Neural crest cell (in vitro differentiated cells): ENCODE measurements at regions not wholly inside any gene's neighbourhood (a gene's known extent, or its start where the extent isn't known, plus 50 kb on each side); places are given as distances from the start of the nearest gene placed in this dataset.

Experiments used
- DNase-seq: peaks from one replicate; pipeline ENCODE4 v3.0.0; 2021; ENCODE audit warnings: low read depth, mixed read lengths, low spot score
- H3K27ac Mint-ChIP-seq: one replicate; pipeline ENCODE4 v1.8.0; 2021; ENCODE audit warnings: mild to moderate bottlenecking, mixed read lengths; ENCODE audit not compliant: unreplicated experiment
- H3K27me3 Mint-ChIP-seq: 2 replicates; pipeline ENCODE4 v1.8.0; 2021; ENCODE audit warnings: low read depth, mild to moderate bottlenecking, mixed read lengths
- H3K36me3 Mint-ChIP-seq: 2 replicates; pipeline ENCODE4 v1.8.0; 2021; ENCODE audit warnings: low read depth, mild to moderate bottlenecking, mixed read lengths
- H3K4me1 Mint-ChIP-seq: 2 replicates; pipeline ENCODE4 v1.8.0; 2021; ENCODE audit warnings: mixed read lengths
- H3K4me3 Mint-ChIP-seq: one replicate; pipeline ENCODE4 v1.8.0; 2021; ENCODE audit warnings: mild to moderate bottlenecking, mixed read lengths
- H3K9me3 Mint-ChIP-seq: 2 replicates; pipeline ENCODE4 v1.8.0; 2021; ENCODE audit warnings: mixed read lengths
- CTCF ChIP-seq: fragments of 200-600 bp; sonication (generic); conservative IDR thresholded peaks from 2 replicates; pipeline ENCODE4 v1.5.0; 2021; ENCODE audit warnings: antibody characterized with exemption, mild to moderate bottlenecking

GRCh38 chr11:92391364-92391763, 166.7 kb downstream of the FAT3 start:
- DNase-seq, result no peak
- no peaks in the 10 kb centered on the region for H3K9me3 Mint-ChIP-seq
- no peak for TF ChIP-seq CTCF
- H3K27ac Mint-ChIP-seq, result no peak overlapping the region
- H3K4me1 Mint-ChIP-seq, result peaks cover 18% of the 10 kb centered on the region
- no peak overlapping the region for H3K4me3 Mint-ChIP-seq
- H3K36me3 Mint-ChIP-seq, result no peaks in the 10 kb centered on the region
- H3K27me3 Mint-ChIP-seq, result no peaks in the 10 kb centered on the region

- DNase-seq, result no peak
- Mint-ChIP-seq H3K4me3 (no peak overlapping the region), H3K36me3 (no peaks in the 10 kb centered on the region), H3K27ac (no peak overlapping the region), H3K4me1 (peaks cover 18% of the 10 kb centered on the region), H3K27me3 (no peaks in the 10 kb centered on the region), H3K9me3 (no peaks in the 10 kb centered on the region)
- TF ChIP-seq CTCF, result no peak
Measured at GRCh38 chr11:92391808-92392207, 167.2 kb downstream of the FAT3 start.

GRCh38 chr11:92393218-92393617, 168.6 kb downstream of the FAT3 start:
- Mint-ChIP-seq H3K36me3 (no peaks in the 10 kb centered on the region), H3K9me3 (no peaks in the 10 kb centered on the region), H3K4me3 (no peak overlapping the region), H3K27ac (no peak overlapping the region), H3K27me3 (no peaks in the 10 kb centered on the region), H3K4me1 (peaks cover 18% of the 10 kb centered on the region)
- no peak for DNase-seq
- TF ChIP-seq CTCF, result no peak

GRCh38 chr11:92396133-92396532, 171.5 kb downstream of the FAT3 start:
- H3K4me3 Mint-ChIP-seq, result no peak overlapping the region
- DNase-seq, result no peak
- no peaks in the 10 kb centered on the region for H3K27me3 Mint-ChIP-seq
- no peak overlapping the region for H3K27ac Mint-ChIP-seq
- peaks cover 9% of the 10 kb centered on the region for H3K4me1 Mint-ChIP-seq
- H3K9me3 Mint-ChIP-seq, result no peaks in the 10 kb centered on the region
- TF ChIP-seq CTCF, result no peak
- no peaks in the 10 kb centered on the region for H3K36me3 Mint-ChIP-seq

- peak overlapping the region; percentile 4 for H3K27ac Mint-ChIP-seq
- H3K36me3 Mint-ChIP-seq, result no peaks in the 10 kb centered on the region
- peaks cover 12% of the 10 kb centered on the region for H3K4me1 Mint-ChIP-seq
- no peak for TF ChIP-seq CTCF
- H3K27me3 Mint-ChIP-seq, result no peaks in the 10 kb centered on the region
- no peaks in the 10 kb centered on the region for H3K9me3 Mint-ChIP-seq
- H3K4me3 Mint-ChIP-seq, result no peak overlapping the region
- no peak for DNase-seq
Measured at GRCh38 chr11:92397221-92397755, 172.7 kb downstream of the FAT3 start.

- Mint-ChIP-seq H3K9me3 (no peaks in the 10 kb centered on the region), H3K36me3 (peaks cover 3% of the 10 kb centered on the region), H3K4me1 (peaks cover 12% of the 10 kb centered on the region), H3K27ac (no peak overlapping the region), H3K27me3 (no peaks in the 10 kb centered on the region), H3K4me3 (no peak overlapping the region)
- DNase-seq, result no peak
- no peak for TF ChIP-seq CTCF
Measured at GRCh38 chr11:92399705-92400104, 175.1 kb downstream of the FAT3 start.
